Heart right ventricle (tissue), 16 donors: ENCODE measurements at regions not wholly inside any gene's neighbourhood (a gene's known extent, or its start where the extent isn't known, plus 50 kb on each side); places are given as distances from the start of the nearest gene placed in this dataset.
A peak's percentile ranks its signal among the peaks of the same experiment; 100 is the strongest.

Experiments
- ATAC-seq, 8 donors: fragments of 200-7000 bp; cut with Tn5 transposase; one replicate each; pipeline ENCODE4 v1.9.1; 2020; ENCODE audit warnings: mild to moderate bottlenecking in 8 of 8, moderate library complexity in 8 of 8, moderate number of reproducible peaks in 1 of 8
- DNase-seq, 2 donors: peaks; one replicate each; pipeline ENCODE4 v3.0.0-alpha.2; 2020
- H3K27ac ChIP-seq, 10 donors: fragments of 200-600 bp; sonication (generic) in 2 of 10; one replicate each; pipeline versions ENCODE4 v1.5.0 to v1.8.0; 2020 to 2022; ENCODE audit warnings: mild to moderate bottlenecking in 3 of 10
- H3K27me3 ChIP-seq, 7 donors: fragments of 200-600 bp; one replicate each; pipeline ENCODE4 v1.8.0; 2021 to 2022; ENCODE audit warnings: mild to moderate bottlenecking in 2 of 7
- H3K36me3 ChIP-seq, 9 donors: fragments of 200-600 bp; sonication (generic) in 1 of 9; one replicate each; pipeline versions ENCODE4 v1.5.0 to v1.8.0; 2020 to 2022; ENCODE audit warnings: mild to moderate bottlenecking in 2 of 9
- H3K4me1 ChIP-seq, 9 donors: fragments of 200-600 bp; sonication (generic) in 1 of 9; one replicate each; pipeline versions ENCODE4 v1.5.0 to v1.8.0; 2020 to 2022; ENCODE audit warnings: mild to moderate bottlenecking in 4 of 9
- H3K4me3 ChIP-seq, 10 donors: fragments of 200-600 bp; sonication (generic) in 2 of 10; one replicate each; pipeline versions ENCODE4 v1.5.0 to v1.8.0; 2020 to 2022; ENCODE audit warnings: mild to moderate bottlenecking in 7 of 10, moderate library complexity in 2 of 10
- H3K9me3 ChIP-seq, 11 donors: fragments of 200-600 bp in 10 of 11; sonication (generic) in 2 of 11; one replicate each; pipeline versions ENCODE4 v1.5.0 to v1.8.0; 2013 to 2022; ENCODE audit warnings: mild to moderate bottlenecking in 2 of 11, control low read depth in 1 of 11, moderate library complexity in 1 of 11
- WGBS, 2 donors: extraction: QIAGEN DNeasy Blood & Tissue Kit; methylation state at CpG; one replicate each; pipeline ENCODE4 v1.1.7; 2013; ENCODE audit warnings: inconsistent platforms in 1 of 2; 5-methylcytosine and 5-hydroxymethylcytosine counted together
- intact Hi-C, 10 donors: fragments of 100-400 bp; cut with DNase I; formaldehyde crosslinking; loops; one replicate each; pipeline versions ENCODE4 v1.11.1 to v1.14.2; 2022
- TF ChIP-seq, protein P1 (sequence below), 9 donors: fragments of 200-600 bp; sonication (generic) in 2 of 9; IDR thresholded peaks; one replicate each; pipeline versions ENCODE4 v1.5.0 to v1.8.0; 2021 to 2022; ENCODE audit warnings: antibody characterized with exemption in 9 of 9, mild to moderate bottlenecking in 5 of 9, moderate library complexity in 1 of 9
- donor health status: Arrhythmogenic right ventricular cardiomyopathy.
- donor health status: ischemic (EF 13 %, LVEDD 7.1; RV severe dilation, severe dysfunction).
- donor health status: healthy with polysubstance abuse.
- donor health status: DM: no; HTN: yes; CAD: no.
- donor health status: DM: no; HTN: no; CAD: no.
- donor health status: ischemic (EF 25% LVEDD 6.9; RV normal size, moderate dysfunction).
- donor health status: ischemic (EF 25% LVEDD 5.7; RV mildly dilated, moderate dysfunction).
- donor health status: healthy.
- donor health status: DM: yes; HTN: yes; CAD: no.
- donor health status: Ischemic cardiomyopathy.
- donor health status: ischemic (EF 35%, LVEDD 5.7; RV mildly dilated, moderate dysfunction).
- donor health status: nonischemic (EF 11% LVEDD 7.7; RV severe dilation, severe dysfunction).
- donor health status: DM: yes; HTN: yes; CAD: no.
- donor health status: PGD.
- donor health status: ischemic (EF 29% LVEDD 5.4; RV normal size, mild dysfunction).
- donor health status: nonischemic (EF 23%, LVEDD 6.1; RV moderate dilation, normal function).

DNA sequence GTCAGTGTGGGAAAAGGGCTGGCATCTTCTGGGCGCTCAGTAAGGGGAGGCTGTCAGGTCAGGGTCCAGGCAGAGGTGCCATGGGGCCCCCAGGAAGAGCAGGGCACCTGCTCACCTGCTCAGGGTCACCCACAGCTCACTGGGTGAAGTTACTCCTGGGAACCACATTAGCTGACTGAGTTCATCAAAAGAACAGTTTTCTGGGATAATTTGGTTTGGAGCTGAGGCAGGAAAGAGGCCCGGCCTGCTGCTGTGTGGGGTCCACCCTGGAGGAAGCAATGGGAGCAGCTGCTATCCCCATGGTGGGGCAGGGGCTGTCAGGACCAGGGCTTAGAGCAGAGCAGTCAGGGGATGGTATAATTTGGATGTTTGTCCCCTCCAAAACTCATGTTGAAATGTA is 97.2 kb upstream of the GPC1 start:
- Histone ChIP-seq H3K27me3 (peaks cover 0 to 5% (median 0%) of the 10 kb centered on the region in 7 donors), H3K9me3 (no peaks in the 10 kb centered on the region), H3K4me3 (no peak overlapping the region), H3K4me1 (no peaks in the 10 kb centered on the region), H3K27ac (no peak overlapping the region), H3K36me3 (no peaks in the 10 kb centered on the region)
- intact Hi-C loops: no loop called here
- ATAC-seq: no peak
- DNase-seq: no peak
- 81 to 86% methylated on average over 2 of the region's 2 CpGs for WGBS, 2 donors
- TF ChIP-seq, protein P1, sequence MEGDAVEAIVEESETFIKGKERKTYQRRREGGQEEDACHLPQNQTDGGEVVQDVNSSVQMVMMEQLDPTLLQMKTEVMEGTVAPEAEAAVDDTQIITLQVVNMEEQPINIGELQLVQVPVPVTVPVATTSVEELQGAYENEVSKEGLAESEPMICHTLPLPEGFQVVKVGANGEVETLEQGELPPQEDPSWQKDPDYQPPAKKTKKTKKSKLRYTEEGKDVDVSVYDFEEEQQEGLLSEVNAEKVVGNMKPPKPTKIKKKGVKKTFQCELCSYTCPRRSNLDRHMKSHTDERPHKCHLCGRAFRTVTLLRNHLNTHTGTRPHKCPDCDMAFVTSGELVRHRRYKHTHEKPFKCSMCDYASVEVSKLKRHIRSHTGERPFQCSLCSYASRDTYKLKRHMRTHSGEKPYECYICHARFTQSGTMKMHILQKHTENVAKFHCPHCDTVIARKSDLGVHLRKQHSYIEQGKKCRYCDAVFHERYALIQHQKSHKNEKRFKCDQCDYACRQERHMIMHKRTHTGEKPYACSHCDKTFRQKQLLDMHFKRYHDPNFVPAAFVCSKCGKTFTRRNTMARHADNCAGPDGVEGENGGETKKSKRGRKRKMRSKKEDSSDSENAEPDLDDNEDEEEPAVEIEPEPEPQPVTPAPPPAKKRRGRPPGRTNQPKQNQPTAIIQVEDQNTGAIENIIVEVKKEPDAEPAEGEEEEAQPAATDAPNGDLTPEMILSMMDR (IDR thresholded peaks at IDR 0.05): no peak

DNA sequence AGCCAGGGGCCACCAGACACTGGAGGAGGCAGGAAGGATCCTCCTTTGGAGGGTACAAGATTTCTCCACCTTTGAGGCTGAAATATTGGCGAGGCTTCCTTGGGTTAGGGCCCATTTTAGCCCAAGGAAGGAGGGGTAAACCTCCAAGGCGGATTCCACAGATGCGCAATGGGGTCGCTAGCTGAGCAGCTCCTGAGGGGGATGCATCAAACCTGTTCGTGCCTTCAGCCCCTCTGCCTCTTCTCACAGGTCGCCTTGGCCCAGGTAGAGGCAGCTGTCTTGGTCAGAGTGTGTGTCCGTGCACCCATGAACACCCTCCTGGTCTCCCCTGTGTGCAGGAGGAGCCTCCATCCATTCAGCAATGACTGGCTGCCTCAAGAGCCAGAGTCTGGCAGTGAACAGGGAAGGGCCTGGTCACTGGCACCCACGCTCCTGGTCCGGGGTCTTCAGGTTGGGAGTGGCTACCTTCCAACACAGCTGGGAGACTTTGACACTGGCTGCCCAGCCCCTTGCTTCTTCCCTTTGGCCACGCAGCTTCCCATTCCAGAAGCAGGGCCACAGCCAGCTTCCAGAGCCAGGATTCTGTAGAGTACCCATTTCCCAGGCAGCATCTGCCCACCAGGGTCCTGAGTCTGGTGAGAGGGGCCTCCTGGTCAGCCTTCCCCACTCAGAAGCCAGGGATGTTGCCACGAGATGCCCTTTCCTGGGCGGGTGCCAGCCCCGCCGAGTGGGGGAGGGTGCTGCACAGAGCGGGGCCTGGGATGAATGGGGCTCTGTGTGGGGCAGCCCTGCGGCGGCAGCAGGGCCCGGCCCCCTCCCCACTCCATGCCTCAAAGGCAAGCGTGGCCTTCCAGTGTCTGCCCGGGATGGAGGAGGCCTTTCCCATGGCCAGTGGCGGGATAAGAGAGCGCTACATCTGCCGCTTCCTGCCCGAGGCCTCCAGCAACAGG is 95.8 kb upstream of the GPC1 start:
- DNase-seq: no peak
- intact Hi-C loops: loop anchor here in 2 of 10 donors (10.0 kb wide), 2 partner anchors 105 to 115 kb away; no protein-coding TSS in a partner anchor
- peaks cover 0 to 5% (median 0%) of the 10 kb centered on the region in 7 donors for H3K27me3 ChIP-seq
- H3K4me1 ChIP-seq: no peaks in the 10 kb centered on the region
- H3K4me3 ChIP-seq: no peak overlapping the region
- H3K9me3 ChIP-seq: peaks cover 0 to 8% (median 1%) of the 10 kb centered on the region in 11 donors
- WGBS, 2 donors: 84 to 88% methylated on average over 24 of the region's 24 CpGs
- no peak overlapping the region for H3K27ac ChIP-seq
- TF ChIP-seq, protein P1 (IDR thresholded peaks at IDR 0.05): no peak
- no peaks in the 10 kb centered on the region for H3K36me3 ChIP-seq
- ATAC-seq: peak in 3 of 8 donors; percentile 28 to 56 (median 33)

DNA sequence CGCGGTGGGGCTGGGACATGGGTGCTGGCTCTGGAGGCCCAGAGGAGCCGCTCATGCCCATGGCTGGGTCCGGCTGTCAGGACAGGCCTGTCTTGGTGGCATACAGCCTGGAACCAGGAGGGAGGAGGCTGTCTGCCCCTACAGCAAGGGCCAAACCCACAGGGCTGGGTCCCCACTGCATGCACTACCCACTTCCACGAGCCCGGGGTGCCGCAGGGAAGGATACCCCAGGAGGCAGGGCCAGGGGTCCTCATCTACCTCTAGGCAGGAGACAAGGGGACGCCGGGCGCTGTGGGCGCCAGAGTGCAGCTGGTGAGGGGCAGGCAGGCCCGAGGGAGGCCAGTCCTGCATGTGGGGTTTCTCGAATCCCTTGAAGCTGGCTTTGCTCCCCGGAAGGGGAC is 95.1 kb upstream of the GPC1 start:
- intact Hi-C loops: loop anchor here in 2 of 10 donors (10.0 kb wide), 2 partner anchors 106 to 116 kb away; no protein-coding TSS in a partner anchor
- TF ChIP-seq, protein P1 (IDR thresholded peaks at IDR 0.05): no peak
- Histone ChIP-seq H3K27ac (no peak overlapping the region), H3K9me3 (peaks cover 0 to 15% (median 6%) of the 10 kb centered on the region in 11 donors), H3K4me1 (no peaks in the 10 kb centered on the region), H3K36me3 (no peaks in the 10 kb centered on the region), H3K27me3 (peaks cover 0 to 5% (median 0%) of the 10 kb centered on the region in 7 donors), H3K4me3 (no peak overlapping the region)
- peak in 2 of 8 donors; percentile 18 to 35 for ATAC-seq
- no peak for DNase-seq
- 93 to 95% methylated on average over 14 of the region's 14 CpGs for WGBS, 2 donors

DNA sequence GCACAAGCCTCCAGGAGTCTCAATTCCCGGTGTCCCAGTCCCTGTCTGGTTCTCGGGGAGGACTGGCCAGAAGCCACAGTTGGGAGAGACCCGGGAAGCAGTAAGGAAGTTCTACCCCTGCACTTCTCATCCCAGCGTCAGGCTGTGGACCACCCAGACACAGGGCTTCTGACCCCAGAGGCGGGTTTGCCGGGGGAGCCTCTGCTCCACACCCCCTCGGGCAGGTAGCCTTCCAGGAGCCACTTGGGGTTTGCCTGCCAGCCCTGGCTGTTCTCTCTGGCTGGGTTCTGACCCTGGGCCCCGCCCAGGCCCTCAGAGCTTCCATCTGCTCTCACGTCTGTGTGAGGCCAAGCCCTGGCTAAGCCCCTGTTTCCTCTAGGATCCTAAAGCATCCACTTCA is 94.4 kb upstream of the GPC1 start:
- TF ChIP-seq, protein P1 (IDR thresholded peaks at IDR 0.05): no peak
- WGBS, 2 donors: 57 to 75% methylated on average over 9 of the region's 9 CpGs
- Histone ChIP-seq H3K36me3 (no peaks in the 10 kb centered on the region), H3K4me1 (no peaks in the 10 kb centered on the region), H3K27me3 (peaks cover 0 to 5% (median 0%) of the 10 kb centered on the region in 7 donors), H3K27ac (no peak overlapping the region), H3K4me3 (no peak overlapping the region), H3K9me3 (peaks cover 0 to 16% (median 6%) of the 10 kb centered on the region in 11 donors)
- ATAC-seq (no peak), DNase-seq (no peak)
- intact Hi-C loops: loop anchor here in 2 of 10 donors (10.0 kb wide), 2 partner anchors 106 to 116 kb away; no protein-coding TSS in a partner anchor
